Trophoblast cell (in vitro differentiated cells and primary cell): ENCODE measurements at regions not wholly inside any gene's neighbourhood (a gene's known extent, or its start where the extent isn't known, plus 50 kb on each side); places are given as distances from the start of the nearest gene placed in this dataset.

Experiments
- DNase-seq, 2 donors: peaks; one replicate each; pipeline ENCODE4 v3.0.0-alpha.2; 2016
- H2AFZ ChIP-seq: 2 replicates; pipeline ENCODE4 v1.6.1; 2013; ENCODE audit warnings: low read length, moderate library complexity, mild to moderate bottlenecking; ENCODE audit not compliant: insufficient read depth, poor library complexity
- H2AK5ac ChIP-seq: 2 replicates; pipeline ENCODE4 v1.6.1; 2013; ENCODE audit warnings: mild to moderate bottlenecking, low read length
- H2BK120ac ChIP-seq: 2 replicates; pipeline ENCODE4 v1.6.1; 2013; ENCODE audit warnings: low read length, mild to moderate bottlenecking, moderate library complexity; ENCODE audit not compliant: insufficient read depth, poor library complexity
- H2BK12ac ChIP-seq: 2 replicates; pipeline ENCODE4 v1.6.1; 2013; ENCODE audit warnings: mild to moderate bottlenecking, low read length, moderate library complexity
- H2BK5ac ChIP-seq: 2 replicates; pipeline ENCODE4 v1.6.1; 2013; ENCODE audit warnings: low read length, low read depth, moderate library complexity, mild to moderate bottlenecking; ENCODE audit not compliant: poor library complexity
- H3K14ac ChIP-seq: 2 replicates; pipeline ENCODE4 v1.6.1; 2013; ENCODE audit warnings: mild to moderate bottlenecking, low read length
- H3K18ac ChIP-seq: 2 replicates; pipeline ENCODE4 v1.6.1; 2013; ENCODE audit warnings: mild to moderate bottlenecking, low read length
- H3K23ac ChIP-seq: 2 replicates; pipeline ENCODE4 v1.6.1; 2013; ENCODE audit warnings: low read length
- H3K27ac ChIP-seq: 2 replicates; pipeline ENCODE4 v1.5.1; 2013; ENCODE audit warnings: low read depth, mild to moderate bottlenecking, inconsistent platforms, low read length, moderate library complexity
- H3K27me3 ChIP-seq: 2 replicates; pipeline ENCODE4 v1.6.1; 2013; ENCODE audit warnings: inconsistent platforms, mild to moderate bottlenecking, low read length, moderate library complexity; ENCODE audit not compliant: insufficient read depth
- H3K36me3 ChIP-seq, 2 experiments: 1 replicate in 1 of 2; 2 replicates in 1 of 2; pipeline ENCODE4 v1.6.1; 2013; ENCODE audit warnings: low read length in 2 of 2, mild to moderate bottlenecking in 2 of 2, moderate library complexity in 1 of 2; ENCODE audit not compliant: insufficient read depth in 2 of 2, control insufficient read depth in 1 of 2
- H3K4ac ChIP-seq: 2 replicates; pipeline ENCODE4 v1.6.1; 2013; ENCODE audit warnings: low read depth, mild to moderate bottlenecking, low read length, moderate library complexity
- H3K4me1 ChIP-seq, 2 experiments: 1 replicate in 1 of 2; 2 replicates in 1 of 2; pipeline ENCODE4 v1.6.1; 2013; ENCODE audit warnings: low read length in 2 of 2, mild to moderate bottlenecking in 2 of 2, moderate library complexity in 1 of 2; ENCODE audit not compliant: insufficient read depth in 2 of 2, control insufficient read depth in 1 of 2
- H3K4me2 ChIP-seq: 2 replicates; pipeline ENCODE4 v1.6.1; 2013; ENCODE audit warnings: inconsistent platforms, mild to moderate bottlenecking, low read length, moderate library complexity
- H3K4me3 ChIP-seq: 2 replicates; pipeline ENCODE4 v1.5.1; 2013; ENCODE audit warnings: mild to moderate bottlenecking, low read depth, low read length, inconsistent platforms
- H3K79me1 ChIP-seq: one replicate; pipeline ENCODE4 v1.6.1; 2013; ENCODE audit warnings: low read length
- H3K79me2 ChIP-seq: 2 replicates; pipeline ENCODE4 v1.6.1; 2013; ENCODE audit warnings: low read length, mild to moderate bottlenecking; ENCODE audit not compliant: control insufficient read depth, insufficient read depth, poor library complexity
- H3K9ac ChIP-seq: 2 replicates; pipeline ENCODE4 v1.6.1; 2013; ENCODE audit warnings: mild to moderate bottlenecking, low read length
- H3K9me3 ChIP-seq: 2 replicates; pipeline ENCODE4 v1.6.1; 2013; ENCODE audit warnings: low read depth, mild to moderate bottlenecking, control low read depth, inconsistent platforms, low read length; ENCODE audit not compliant: insufficient read depth
- H4K12ac ChIP-seq: 2 replicates; pipeline ENCODE4 v1.6.1; 2013; ENCODE audit warnings: low read depth, mild to moderate bottlenecking, low read length, moderate library complexity
- H4K8ac ChIP-seq: 2 replicates; pipeline ENCODE4 v1.6.1; 2013; ENCODE audit warnings: low read depth, mild to moderate bottlenecking, low read length, moderate library complexity
- H4K91ac ChIP-seq: one replicate; pipeline ENCODE4 v1.6.1; 2013; ENCODE audit warnings: low read depth, mild to moderate bottlenecking, low read length, moderate library complexity
- WGBS: extraction: QIAGEN DNeasy Blood & Tissue Kit; methylation state at CpG from one replicate; pipeline ENCODE4 v1.1.7; 2013; ENCODE audit warnings: missing lambda C conversion rate; ENCODE audit not compliant: insufficient read length, insufficient coverage; ENCODE audit errors: extremely low coverage; 5-methylcytosine and 5-hydroxymethylcytosine counted together

DNA sequence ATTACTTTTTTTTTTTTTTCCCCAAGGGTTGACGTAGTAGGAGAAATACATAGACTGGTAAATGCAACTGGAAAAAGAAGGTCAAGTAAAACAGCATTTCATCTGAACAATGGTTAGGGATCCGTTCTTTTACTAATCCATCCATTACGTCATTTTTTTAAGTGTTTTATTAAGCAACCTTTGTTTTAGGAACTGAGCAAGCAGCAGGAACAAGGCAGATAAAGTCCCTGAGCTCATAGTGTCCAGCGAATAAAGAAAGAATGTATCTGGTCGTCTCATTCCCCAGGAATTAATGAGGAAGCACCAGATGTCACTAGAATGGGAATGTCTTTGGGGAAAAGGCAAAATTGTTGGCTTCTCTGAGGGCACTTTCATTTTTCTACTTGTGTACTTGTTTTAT, 842.4 kb downstream of the TDRD15 start:
- H3K14ac ChIP-seq: no peak overlapping the region
- no peaks in the 10 kb centered on the region for H3K79me2 ChIP-seq
- no peak overlapping the region for H3K9ac ChIP-seq
- no peaks in the 10 kb centered on the region for H3K9me3 ChIP-seq
- no peaks in the 10 kb centered on the region for H3K4me1 ChIP-seq
- H2BK12ac ChIP-seq: no peak overlapping the region
- H2BK120ac ChIP-seq: no peak overlapping the region
- no peaks in the 10 kb centered on the region for H3K36me3 ChIP-seq
- H2AFZ ChIP-seq: no peak overlapping the region
- H3K4me3 ChIP-seq: no peak overlapping the region
- H2AK5ac ChIP-seq: no peak overlapping the region
- H3K4me2 ChIP-seq: no peak overlapping the region
- no peaks in the 10 kb centered on the region for H3K79me1 ChIP-seq
- H4K91ac ChIP-seq: no peak overlapping the region
- H4K12ac ChIP-seq: no peak overlapping the region
- H2BK5ac ChIP-seq: no peak overlapping the region
- WGBS: no CpG with 5 or more reads among the region's 5 CpGs
- no peak overlapping the region for H3K27ac ChIP-seq
- no peak overlapping the region for H3K18ac ChIP-seq
- peak in 1 of 2 donors; percentile 41 for DNase-seq
- no peak overlapping the region for H3K23ac ChIP-seq
- H3K27me3 ChIP-seq: no peaks in the 10 kb centered on the region
- H3K4ac ChIP-seq: no peak overlapping the region
- no peak overlapping the region for H4K8ac ChIP-seq

DNA sequence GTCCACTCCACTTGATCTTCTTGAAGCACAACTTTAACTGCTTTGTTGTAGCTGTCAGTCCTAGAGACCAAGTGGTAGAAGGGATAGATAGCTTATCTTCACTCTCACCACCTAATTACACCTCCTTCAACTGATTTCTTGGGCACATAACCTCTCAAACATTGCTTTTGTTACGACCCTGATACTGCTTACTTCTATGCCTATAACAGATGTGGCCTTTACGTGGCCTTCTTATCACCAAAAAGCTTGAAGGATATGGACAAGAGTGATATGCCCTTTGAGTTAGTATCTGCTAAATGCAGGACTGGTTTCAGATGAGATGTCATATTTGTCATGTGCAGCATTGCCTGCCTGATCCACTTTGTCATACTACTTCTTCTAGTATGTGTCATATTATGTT, 847.2 kb downstream of the TDRD15 start:
- no peak overlapping the region for H2BK12ac ChIP-seq
- H4K12ac ChIP-seq: no peak overlapping the region
- H3K27ac ChIP-seq: no peak overlapping the region
- H3K79me1 ChIP-seq: no peaks in the 10 kb centered on the region
- H2BK5ac ChIP-seq: no peak overlapping the region
- H3K4me3 ChIP-seq: no peak overlapping the region
- no CpG with 5 or more reads among the region's 2 CpGs for whole genome bisulfite sequencing
- no peak overlapping the region for H3K4ac ChIP-seq
- no peak overlapping the region for H2AFZ ChIP-seq
- no peak overlapping the region for H4K8ac ChIP-seq
- H3K27me3 ChIP-seq: no peaks in the 10 kb centered on the region
- H3K23ac ChIP-seq: no peak overlapping the region
- H3K4me1 ChIP-seq: no peaks in the 10 kb centered on the region
- no peaks in the 10 kb centered on the region for H3K9me3 ChIP-seq
- H4K91ac ChIP-seq: no peak overlapping the region
- H3K18ac ChIP-seq: no peak overlapping the region
- H2BK120ac ChIP-seq: no peak overlapping the region
- no peak overlapping the region for H3K4me2 ChIP-seq
- no peaks in the 10 kb centered on the region for H3K79me2 ChIP-seq
- H3K14ac ChIP-seq: no peak overlapping the region
- H3K9ac ChIP-seq: no peak overlapping the region
- H2AK5ac ChIP-seq: no peak overlapping the region
- no peaks in the 10 kb centered on the region for H3K36me3 ChIP-seq
- no peak for DNase-seq

DNA sequence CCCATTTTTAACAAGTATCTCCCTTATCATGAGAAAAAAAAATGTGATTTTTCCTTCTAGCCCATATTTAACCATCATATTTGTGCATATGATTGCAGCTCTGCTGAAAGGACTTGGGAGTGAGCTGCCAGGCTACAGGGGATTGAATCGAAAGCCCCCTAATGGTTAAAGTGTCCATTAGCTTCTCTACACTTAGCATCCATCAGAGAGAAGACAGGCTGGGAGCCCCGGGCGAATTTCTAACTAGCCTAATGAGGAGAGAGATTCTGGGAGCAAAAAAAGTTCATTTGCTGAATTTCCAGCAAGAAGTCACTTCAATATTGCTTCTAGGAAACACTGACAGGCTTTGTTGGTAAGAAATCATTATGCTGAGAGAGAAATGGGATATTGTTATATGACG, 848.8 kb downstream of the TDRD15 start:
- Histone ChIP-seq H2BK5ac (no peak overlapping the region), H3K4ac (no peak overlapping the region), H3K9ac (no peak overlapping the region), H3K4me3 (no peak overlapping the region), H2AK5ac (no peak overlapping the region), H3K79me1 (no peaks in the 10 kb centered on the region), H2BK120ac (no peak overlapping the region), H3K14ac (no peak overlapping the region), H2AFZ (no peak overlapping the region), H4K12ac (no peak overlapping the region), H3K36me3 (no peaks in the 10 kb centered on the region), H4K91ac (no peak overlapping the region), H2BK12ac (no peak overlapping the region), H3K18ac (no peak overlapping the region), H3K4me2 (no peak overlapping the region), H3K27me3 (no peaks in the 10 kb centered on the region), H3K9me3 (no peaks in the 10 kb centered on the region), H3K4me1 (no peaks in the 10 kb centered on the region), H4K8ac (no peak overlapping the region), H3K23ac (no peak overlapping the region), H3K27ac (no peak overlapping the region), H3K79me2 (no peaks in the 10 kb centered on the region)
- DNase-seq: no peak
- WGBS: no CpG with 5 or more reads among the region's 4 CpGs

DNA sequence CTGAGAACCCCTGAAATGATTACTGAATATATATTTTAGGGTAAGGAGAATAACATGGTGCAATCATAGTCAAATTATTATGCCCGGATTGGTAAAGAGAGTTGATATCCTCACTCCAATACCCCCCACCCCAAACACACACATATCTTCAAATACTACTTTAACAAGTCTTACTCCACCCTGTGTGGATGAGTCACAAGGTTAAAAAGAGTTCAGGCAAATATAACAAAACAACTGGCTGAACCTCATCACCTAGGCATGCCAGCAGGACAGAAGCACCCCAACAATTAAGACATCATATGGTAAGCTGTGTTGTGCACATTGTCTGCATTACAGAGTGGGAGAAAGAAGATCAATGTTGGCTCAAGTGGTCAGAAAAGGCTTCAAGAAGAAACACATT, 857.4 kb downstream of the TDRD15 start:
- no peak overlapping the region for H3K4me3 ChIP-seq
- no peak overlapping the region for H2AFZ ChIP-seq
- no peaks in the 10 kb centered on the region for H3K4me1 ChIP-seq
- no peak overlapping the region for H3K4ac ChIP-seq
- no peak overlapping the region for H3K4me2 ChIP-seq
- no peak overlapping the region for H3K18ac ChIP-seq
- no peak overlapping the region for H2BK12ac ChIP-seq
- H3K36me3 ChIP-seq: no peaks in the 10 kb centered on the region
- no peak overlapping the region for H4K12ac ChIP-seq
- H2BK120ac ChIP-seq: no peak overlapping the region
- no peak overlapping the region for H3K23ac ChIP-seq
- H3K9me3 ChIP-seq: peaks cover 6% of the 10 kb centered on the region
- no peaks in the 10 kb centered on the region for H3K79me2 ChIP-seq
- H3K9ac ChIP-seq: no peak overlapping the region
- no peaks in the 10 kb centered on the region for H3K79me1 ChIP-seq
- no peak overlapping the region for H4K8ac ChIP-seq
- no peak overlapping the region for H4K91ac ChIP-seq
- H2AK5ac ChIP-seq: no peak overlapping the region
- no peak overlapping the region for H2BK5ac ChIP-seq
- no peak overlapping the region for H3K14ac ChIP-seq
- H3K27me3 ChIP-seq: no peaks in the 10 kb centered on the region
- DNase-seq: no peak
- no peak overlapping the region for H3K27ac ChIP-seq
- no CpG with 5 or more reads among the region's 1 CpG for WGBS
